Spinal cord (tissue), 9 donors: ENCODE measurements at regions not wholly inside any gene's neighbourhood (a gene's known extent, or its start where the extent isn't known, plus 50 kb on each side); places are given as distances from the start of the nearest gene placed in this dataset.

Experiments
- DNase-seq, 6 donors: peaks; one replicate each; pipeline versions ENCODE4 v3.0.0 to v3.0.0-alpha.2; 2013 to 2015; ENCODE audit warnings: low spot score in 6 of 6, low read depth in 4 of 6
- H3K27ac ChIP-seq: one replicate; pipeline ENCODE4 v1.5.1; 2013; ENCODE audit warnings: low read depth, low read length, control low read depth
- H3K27me3 ChIP-seq: one replicate; pipeline ENCODE4 v1.6.1; 2013; ENCODE audit warnings: low read length; ENCODE audit not compliant: control insufficient read depth, insufficient read depth
- H3K36me3 ChIP-seq: one replicate; pipeline ENCODE4 v1.6.1; 2013; ENCODE audit warnings: low read length; ENCODE audit not compliant: control insufficient read depth, insufficient read depth
- H3K4me1 ChIP-seq: one replicate; pipeline ENCODE4 v1.6.1; 2013; ENCODE audit warnings: low read length; ENCODE audit not compliant: control insufficient read depth, insufficient read depth
- H3K4me3 ChIP-seq: one replicate; pipeline ENCODE4 v1.5.1; 2013; ENCODE audit warnings: low read depth, low read length, control low read depth
- H3K9me3 ChIP-seq: one replicate; pipeline ENCODE4 v1.6.1; 2013; ENCODE audit warnings: low read length; ENCODE audit not compliant: control insufficient read depth, insufficient read depth
- WGBS: methylation state at CpG from one replicate; pipeline ENCODE4 v1.1.5; 2013; ENCODE audit warnings: missing lambda C conversion rate; ENCODE audit not compliant: insufficient coverage; 5-methylcytosine and 5-hydroxymethylcytosine counted together
- donor health status: healthy.

GRCh38 chr10:128967980-128968756, 498.9 kb upstream of the MGMT start:
- DNase-seq = no peak
- H3K27me3 ChIP-seq = no peaks in the 10 kb centered on the region
- H3K36me3 ChIP-seq = no peaks in the 10 kb centered on the region
- peaks cover 2% of the 10 kb centered on the region for H3K4me1 ChIP-seq
- H3K9me3 ChIP-seq = no peaks in the 10 kb centered on the region
- WGBS = 83% methylated on average over 11 of the region's 11 CpGs
- no peak overlapping the region for H3K27ac ChIP-seq
- H3K4me3 ChIP-seq = no peak overlapping the region

- 89% methylated on average over 5 of the region's 11 CpGs for WGBS
- no peaks in the 10 kb centered on the region for H3K27me3 ChIP-seq
- no peak overlapping the region for H3K27ac ChIP-seq
- no peak for DNase-seq
- no peaks in the 10 kb centered on the region for H3K9me3 ChIP-seq
- H3K4me3 ChIP-seq = no peak overlapping the region
- no peaks in the 10 kb centered on the region for H3K36me3 ChIP-seq
- H3K4me1 ChIP-seq = peaks cover 2% of the 10 kb centered on the region
Observed at GRCh38 chr10:128969551-128969950, 497.5 kb upstream of the MGMT start.

GRCh38 chr10:128971374-128972035, 495.5 kb upstream of the MGMT start:
- no peak for DNase-seq
- Histone ChIP-seq H3K9me3 (no peaks in the 10 kb centered on the region), H3K4me1 (peaks cover 2% of the 10 kb centered on the region), H3K4me3 (no peak overlapping the region), H3K27ac (no peak overlapping the region), H3K27me3 (no peaks in the 10 kb centered on the region), H3K36me3 (no peaks in the 10 kb centered on the region)
- WGBS = 83% methylated on average over 4 of the region's 11 CpGs

GRCh38 chr10:128972036-128972405, 495.0 kb upstream of the MGMT start:
- no peak overlapping the region for H3K27ac ChIP-seq
- peak in 1 of 6 donors; percentile 88 for DNase-seq
- no CpG with 5 or more reads among the region's 2 CpGs for whole genome bisulfite sequencing
- peaks cover 2% of the 10 kb centered on the region for H3K4me1 ChIP-seq
- H3K27me3 ChIP-seq = no peaks in the 10 kb centered on the region
- H3K9me3 ChIP-seq = no peaks in the 10 kb centered on the region
- no peaks in the 10 kb centered on the region for H3K36me3 ChIP-seq
- H3K4me3 ChIP-seq = no peak overlapping the region

- 51% methylated on average over 4 of the region's 6 CpGs for WGBS
- Histone ChIP-seq H3K4me1 (peaks cover 2% of the 10 kb centered on the region), H3K36me3 (no peaks in the 10 kb centered on the region), H3K27ac (no peak overlapping the region), H3K27me3 (no peaks in the 10 kb centered on the region), H3K9me3 (no peaks in the 10 kb centered on the region), H3K4me3 (no peak overlapping the region)
- no peak for DNase-seq
Observed at GRCh38 chr10:128973221-128973620, 493.8 kb upstream of the MGMT start.

GRCh38 chr10:128976856-128977255, 490.2 kb upstream of the MGMT start:
- Histone ChIP-seq H3K9me3 (no peaks in the 10 kb centered on the region), H3K27me3 (no peaks in the 10 kb centered on the region), H3K36me3 (no peaks in the 10 kb centered on the region), H3K4me1 (peaks cover 12% of the 10 kb centered on the region), H3K27ac (no peak overlapping the region), H3K4me3 (no peak overlapping the region)
- no peak for DNase-seq
- WGBS = 91% methylated on average over 7 of the region's 8 CpGs

- Histone ChIP-seq H3K4me1 (peaks cover 12% of the 10 kb centered on the region), H3K27me3 (no peaks in the 10 kb centered on the region), H3K36me3 (no peaks in the 10 kb centered on the region), H3K27ac (no peak overlapping the region), H3K4me3 (no peak overlapping the region), H3K9me3 (no peaks in the 10 kb centered on the region)
- no peak for DNase-seq
- WGBS = 85% methylated on average over 5 of the region's 10 CpGs
Observed at GRCh38 chr10:128978211-128978610, 488.8 kb upstream of the MGMT start.

- WGBS = 89% methylated on average over 4 of the region's 4 CpGs
- no peak overlapping the region for H3K4me3 ChIP-seq
- H3K9me3 ChIP-seq = no peaks in the 10 kb centered on the region
- no peak overlapping the region for H3K27ac ChIP-seq
- DNase-seq = no peak
- H3K27me3 ChIP-seq = no peaks in the 10 kb centered on the region
- H3K4me1 ChIP-seq = peaks cover 12% of the 10 kb centered on the region
- no peaks in the 10 kb centered on the region for H3K36me3 ChIP-seq
Observed at GRCh38 chr10:128979405-128979804, 487.6 kb upstream of the MGMT start.

- H3K27ac ChIP-seq = no peak overlapping the region
Observed at GRCh38 chr10:128981251-128981650, 485.8 kb upstream of the MGMT start.

More at GRCh38 chr10:128981251-128981650, 485.8 kb upstream of the MGMT start:
- Histone ChIP-seq H3K27me3 (no peaks in the 10 kb centered on the region), H3K9me3 (no peaks in the 10 kb centered on the region), H3K4me1 (peaks cover 12% of the 10 kb centered on the region), H3K4me3 (no peak overlapping the region), H3K36me3 (no peaks in the 10 kb centered on the region)
- 64% methylated on average over 4 of the region's 6 CpGs for WGBS
- peak in 1 of 6 donors; percentile 60 for DNase-seq
